ENCODE measurements at regions not wholly inside any gene's neighbourhood (a gene's known extent, or its start where the extent isn't known, plus 50 kb on each side); places are given as distances from the start of the nearest gene placed in this dataset.
"Not testable (repeated sequence)": the region's sequence is repeated elsewhere in the genome, so short reads cannot be mapped to it uniquely, and the experiment has no call there.

- Histone ChIP-seq H3K4me1 (peaks cover 0 to 7% (median 6%) of the 10 kb centered on the region in 4 donors), H3K36me3 (no peaks in the 10 kb centered on the region), H3K4me3 (no peak overlapping the region), H3K9me3 (no peaks in the 10 kb centered on the region), H3K27me3 (no peaks in the 10 kb centered on the region), H3K27ac (no peak overlapping the region)
- no peak for DNase-seq
- TF ChIP-seq POLR2AphosphoS5 (IDR thresholded peaks at IDR 0.05) (no peak), POLR2A (IDR thresholded peaks at IDR 0.05) (no peak), CTCF (IDR thresholded peaks at IDR 0.05) (no peak)
- 89 to 96% methylated on average over 1 of the region's 1 CpG for WGBS, 2 donors
- intact Hi-C loops (cut with DNase I): no loop called here
These were observed 196.6 kb upstream of the MYL2 start for GRCh38 chr12:111117017-111117416.

- intact Hi-C loops (cut with DNase I); DNase-seq; H3K27me3 ChIP-seq; H3K4me1 ChIP-seq; H3K27ac ChIP-seq; H3K9me3 ChIP-seq; H3K4me3 ChIP-seq; H3K36me3 ChIP-seq: not testable (repeated sequence)
- WGBS, 2 donors: 81 to 86% methylated on average over 3 of the region's 3 CpGs
These were observed 192.9 kb upstream of the MYL2 start for GRCh38 chr12:111113313-111113712.

GRCh38 chr12:111112311-111113098 lies 192.1 kb upstream of the MYL2 start:
- Histone ChIP-seq H3K4me3 (no peak overlapping the region), H3K36me3 (no peaks in the 10 kb centered on the region), H3K27me3 (no peaks in the 10 kb centered on the region), H3K9me3 (peaks cover 0 to 3% (median 1%) of the 10 kb centered on the region in 4 donors), H3K4me1 (no peaks in the 10 kb centered on the region), H3K27ac (no peak overlapping the region)
- no peak for DNase-seq
- TF ChIP-seq POLR2AphosphoS5 (IDR thresholded peaks at IDR 0.05) (no peak), POLR2A (IDR thresholded peaks at IDR 0.05) (no peak), CTCF (IDR thresholded peaks at IDR 0.05) (no peak), EP300 (IDR thresholded peaks at IDR 0.05) (no peak)
- WGBS, 2 donors: 79% methylated on average over 14 of the region's 14 CpGs
- intact Hi-C loops (cut with DNase I): no loop called here

- 23 to 27% methylated on average over 4 of the region's 4 CpGs for WGBS, 2 donors
- no peaks in the 10 kb centered on the region for H3K36me3 ChIP-seq
- no peaks in the 10 kb centered on the region for H3K27me3 ChIP-seq
- no peak overlapping the region for H3K4me3 ChIP-seq
- DNase-seq: no peak
- no peak for TF ChIP-seq EP300 (IDR thresholded peaks at IDR 0.05)
- no peak for TF ChIP-seq POLR2AphosphoS5 (IDR thresholded peaks at IDR 0.05)
- TF ChIP-seq CTCF (IDR thresholded peaks at IDR 0.05): no peak
- no peak for TF ChIP-seq POLR2A (IDR thresholded peaks at IDR 0.05)
- peaks cover 0 to 3% (median 1%) of the 10 kb centered on the region in 4 donors for H3K9me3 ChIP-seq
- H3K4me1 ChIP-seq: no peaks in the 10 kb centered on the region
- no peak overlapping the region for H3K27ac ChIP-seq
- intact Hi-C loops (cut with DNase I): no loop called here
These were observed 191.3 kb upstream of the MYL2 start for GRCh38 chr12:111111681-111112080.

- Histone ChIP-seq H3K36me3 (no peaks in the 10 kb centered on the region), H3K9me3 (peaks cover 0 to 3% (median 1%) of the 10 kb centered on the region in 4 donors), H3K27ac (no peak overlapping the region), H3K27me3 (no peaks in the 10 kb centered on the region), H3K4me3 (no peak overlapping the region), H3K4me1 (no peaks in the 10 kb centered on the region)
- no peak for DNase-seq
- intact Hi-C loops (cut with DNase I): no loop called here
- WGBS, 2 donors: 78 to 87% methylated on average over 5 of the region's 5 CpGs
- no peak for TF ChIP-seq CTCF (IDR thresholded peaks at IDR 0.05)
- TF ChIP-seq POLR2A (IDR thresholded peaks at IDR 0.05): no peak
- no peak for TF ChIP-seq POLR2AphosphoS5 (IDR thresholded peaks at IDR 0.05)
- no peak for TF ChIP-seq EP300 (IDR thresholded peaks at IDR 0.05)
These were observed 190.2 kb upstream of the MYL2 start for GRCh38 chr12:111110556-111110955.

All from sigmoid colon (tissue), 6 donors.